Activated B cell treated with CpG ODN at 0.5 μM for 24 hours (primary cell): ENCODE measurements at regions not wholly inside any gene's neighbourhood (a gene's known extent, or its start where the extent isn't known, plus 50 kb on each side); places are given as distances from the start of the nearest gene placed in this dataset.

Experiments used
- ATAC-seq: fragments of 200-7000 bp; cut with Tn5 transposase; one replicate; pipeline ENCODE4 v1.10.0; 2021; ENCODE audit warnings: low read depth, mild to moderate bottlenecking, moderate library complexity
- CTCF ChIA-PET: fragments of 350-600 bp; sonication (Branson Sonifier 250); formaldehyde crosslinking; loops from one replicate; lab custom pipeline; 2021; ENCODE audit warnings: antibody characterized with exemption; lab: Charles Lee
- POLR2A ChIA-PET: fragments of 350-600 bp; sonication (Branson Sonifier 250); formaldehyde crosslinking; loops from one replicate; lab custom pipeline; 2021; ENCODE audit warnings: antibody characterized with exemption; lab: Charles Lee
- DNase-seq: peaks from one replicate; pipeline ENCODE4 v3.0.0; 2022
- H3K27ac Mint-ChIP-seq: one replicate; pipeline ENCODE4 v1.8.0; 2020; ENCODE audit warnings: mixed read lengths
- H3K27me3 Mint-ChIP-seq: one replicate; pipeline ENCODE4 v1.8.0; 2021; ENCODE audit warnings: mixed read lengths
- H3K36me3 Mint-ChIP-seq: one replicate; pipeline ENCODE4 v1.8.0; 2021; ENCODE audit warnings: low read depth, mixed read lengths
- H3K4me1 Mint-ChIP-seq: one replicate; pipeline ENCODE4 v1.8.0; 2021; ENCODE audit warnings: mixed read lengths
- H3K4me3 Mint-ChIP-seq: one replicate; pipeline ENCODE4 v1.8.0; 2020; ENCODE audit warnings: mild to moderate bottlenecking, mixed read lengths
- H3K9me3 Mint-ChIP-seq: one replicate; pipeline ENCODE4 v1.8.0; 2020; ENCODE audit warnings: mixed read lengths
- CTCF ChIP-seq: fragments of 200-600 bp; IDR thresholded peaks from one replicate; pipeline ENCODE4 v1.8.0; 2022; ENCODE audit warnings: antibody characterized with exemption, mild to moderate bottlenecking
- intact Hi-C: fragments of 100-400 bp; cut with micrococcal nuclease; formaldehyde crosslinking; loops from one replicate; pipeline ENCODE4 v1.15.1; 2024

DNA sequence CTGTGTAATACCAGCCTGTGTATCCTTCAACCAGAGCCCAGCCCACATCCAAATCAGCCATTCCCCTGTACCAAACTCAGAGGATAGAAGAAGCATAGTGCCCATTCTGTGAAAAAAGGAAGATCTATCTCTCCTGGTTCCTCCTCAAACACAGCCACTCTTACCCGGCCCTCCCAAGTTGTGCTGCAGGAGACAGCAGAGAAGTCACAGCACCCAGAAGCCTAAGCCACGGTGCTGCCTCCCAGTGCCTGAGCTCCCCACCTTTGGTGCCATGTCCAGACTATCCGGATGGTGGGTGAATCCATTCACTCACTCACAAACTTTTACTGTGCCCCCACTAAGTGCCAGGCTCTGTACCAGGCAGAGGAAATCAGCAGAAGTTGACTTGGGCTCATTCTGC, 166.0 kb upstream of the ZMIZ1 start:
- Mint-ChIP-seq H3K4me1 (no peaks in the 10 kb centered on the region), H3K9me3 (no peaks in the 10 kb centered on the region), H3K27ac (no peak overlapping the region), H3K36me3 (no peaks in the 10 kb centered on the region), H3K4me3 (no peak overlapping the region), H3K27me3 (peaks cover 10% of the 10 kb centered on the region)
- ATAC-seq (no peak), DNase-seq (no peak)
- TF ChIP-seq CTCF: no peak
- intact Hi-C loops: no loop called here
- POLR2A ChIA-PET: no interaction called here
- CTCF ChIA-PET: no interaction called here

GRCh38 chr10:78903341-78903940, 165.3 kb upstream of the ZMIZ1 start:
- H3K4me3 Mint-ChIP-seq: no peak overlapping the region
- CTCF ChIA-PET: no interaction called here
- H3K9me3 Mint-ChIP-seq: no peaks in the 10 kb centered on the region
- no peak for TF ChIP-seq CTCF
- intact Hi-C loops: no loop called here
- no peaks in the 10 kb centered on the region for H3K36me3 Mint-ChIP-seq
- POLR2A ChIA-PET: no interaction called here
- ATAC-seq: no peak
- H3K27ac Mint-ChIP-seq: no peak overlapping the region
- no peaks in the 10 kb centered on the region for H3K4me1 Mint-ChIP-seq
- peaks cover 10% of the 10 kb centered on the region for H3K27me3 Mint-ChIP-seq
- DNase-seq: no peak

GRCh38 chr10:78904196-78904595, 164.6 kb upstream of the ZMIZ1 start:
- intact Hi-C loops: no loop called here
- POLR2A ChIA-PET: no interaction called here
- no peak for TF ChIP-seq CTCF
- CTCF ChIA-PET: no interaction called here
- H3K4me3 Mint-ChIP-seq: no peak overlapping the region
- ATAC-seq (no peak), DNase-seq (no peak)
- H3K9me3 Mint-ChIP-seq: no peaks in the 10 kb centered on the region
- H3K27ac Mint-ChIP-seq: no peak overlapping the region
- no peaks in the 10 kb centered on the region for H3K36me3 Mint-ChIP-seq
- no peaks in the 10 kb centered on the region for H3K4me1 Mint-ChIP-seq
- H3K27me3 Mint-ChIP-seq: peaks cover 13% of the 10 kb centered on the region

DNA sequence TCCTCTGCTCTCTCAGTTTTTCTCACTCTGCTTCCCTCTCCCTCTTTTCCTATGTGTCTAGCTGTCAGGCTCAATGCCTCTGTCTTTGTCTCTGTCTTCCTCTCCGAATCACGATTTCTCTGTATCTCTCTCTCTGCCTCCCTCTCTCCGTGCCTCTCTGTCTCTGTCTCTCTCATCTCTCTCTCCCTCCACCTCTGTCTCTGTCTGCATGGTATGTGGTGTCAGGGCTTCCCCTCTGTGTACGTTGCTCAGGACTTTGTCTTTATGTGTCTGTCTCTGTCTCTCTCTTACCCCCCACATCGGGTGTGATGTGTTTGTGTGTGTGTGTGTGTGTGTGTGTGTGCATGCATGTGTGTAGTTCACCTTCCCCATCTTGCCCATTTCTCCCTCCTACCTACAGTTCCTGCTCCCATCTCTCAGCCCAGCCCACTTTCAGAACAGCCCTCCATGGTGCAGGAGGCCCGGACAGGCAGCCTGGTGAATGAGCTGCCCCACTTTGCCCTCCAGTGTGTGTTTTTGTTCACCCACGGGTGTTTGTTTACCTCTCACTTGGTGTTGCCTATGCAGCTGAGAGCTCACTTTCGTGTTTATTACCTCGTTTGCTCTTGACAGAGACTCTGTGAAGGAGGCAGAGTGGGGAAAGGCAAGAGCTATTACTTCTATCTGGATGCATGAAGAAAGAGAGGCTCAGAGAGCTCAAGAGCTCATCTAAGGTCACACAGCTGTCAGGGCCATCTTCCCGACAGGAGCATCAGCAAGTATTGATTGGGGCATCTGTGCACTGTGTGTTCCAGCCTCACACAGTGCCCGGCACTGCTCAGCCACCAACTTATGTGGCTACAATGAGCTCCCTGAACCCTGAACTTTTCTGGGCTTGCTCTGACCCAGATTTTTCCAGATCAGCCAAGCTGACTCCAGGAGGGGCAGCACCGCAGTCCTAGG, 163.5 kb upstream of the ZMIZ1 start:
- intact Hi-C loops: no loop called here
- no peak overlapping the region for H3K4me3 Mint-ChIP-seq
- no peak overlapping the region for H3K27ac Mint-ChIP-seq
- ATAC-seq (no peak), DNase-seq (no peak)
- ChIA-PET CTCF (no interaction called here), POLR2A (no interaction called here)
- no peaks in the 10 kb centered on the region for H3K36me3 Mint-ChIP-seq
- TF ChIP-seq CTCF: no peak
- no peaks in the 10 kb centered on the region for H3K9me3 Mint-ChIP-seq
- no peaks in the 10 kb centered on the region for H3K4me1 Mint-ChIP-seq
- peaks cover 13% of the 10 kb centered on the region for H3K27me3 Mint-ChIP-seq

DNA sequence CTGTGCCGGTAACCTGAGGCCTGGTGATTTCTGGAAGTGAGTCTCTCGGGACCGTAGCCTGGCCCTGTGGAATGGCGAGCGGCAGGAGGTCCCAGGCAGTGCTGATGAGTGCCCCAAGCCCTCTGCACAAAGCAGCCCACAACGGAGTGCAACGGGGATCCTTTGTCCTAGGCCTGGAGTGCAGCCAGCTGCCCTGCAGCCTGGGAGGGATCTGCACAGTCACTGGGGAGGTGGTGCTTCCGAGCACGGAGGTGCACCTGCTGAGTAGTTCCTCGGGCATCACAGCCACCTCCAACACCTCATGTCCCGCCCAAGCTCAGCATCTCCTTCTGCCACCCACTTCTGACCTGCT, 162.8 kb upstream of the ZMIZ1 start:
- Mint-ChIP-seq H3K27me3 (peaks cover 13% of the 10 kb centered on the region), H3K4me3 (no peak overlapping the region), H3K27ac (no peak overlapping the region), H3K9me3 (no peaks in the 10 kb centered on the region), H3K4me1 (no peaks in the 10 kb centered on the region), H3K36me3 (no peaks in the 10 kb centered on the region)
- no peak for TF ChIP-seq CTCF
- ATAC-seq: no peak
- CTCF ChIA-PET: no interaction called here
- intact Hi-C loops: no loop called here
- DNase-seq: no peak
- POLR2A ChIA-PET: no interaction called here
